Activated naive CD4-positive, alpha-beta T cell treated with anti-CD3 and anti-CD28 coated beads, Interleukin-2, amount 50 U/mL, for 72 hours (primary cell): ENCODE measurements at regions not wholly inside any gene's neighbourhood (a gene's known extent, or its start where the extent isn't known, plus 50 kb on each side); places are given as distances from the start of the nearest gene placed in this dataset.
"Not testable (repeated sequence)": the region's sequence is repeated elsewhere in the genome, so short reads cannot be mapped to it uniquely, and the experiment has no call there.

ENCODE experiments used
- ATAC-seq, 2 donors: fragments of 150-1000 bp; cut with Tn5 transposase; 2 replicates each; pipeline ENCODE4 v1.10.0; 2021; ENCODE audit warnings: mild to moderate bottlenecking in 2 of 2, moderate library complexity in 2 of 2
- DNase-seq, 2 donors: peaks; one replicate each; pipeline ENCODE4 v3.0.0; 2021 to 2022; ENCODE audit warnings: low spot score in 2 of 2
- H3K27ac Mint-ChIP-seq, 2 donors: one replicate each; pipeline ENCODE4 v1.8.0; 2022; ENCODE audit warnings: mild to moderate bottlenecking in 2 of 2, mixed read lengths in 2 of 2
- H3K36me3 Mint-ChIP-seq, 2 donors: one replicate each; pipeline ENCODE4 v1.8.0; 2022; ENCODE audit warnings: mixed read lengths in 2 of 2
- H3K9me3 Mint-ChIP-seq, 2 donors: one replicate each; pipeline ENCODE4 v1.8.0; 2022; ENCODE audit warnings: mixed read lengths in 2 of 2

GRCh38 chr3:159669766-159670165 is 318.9 kb upstream of the IL12A start:
- no peaks in the 10 kb centered on the region for H3K36me3 Mint-ChIP-seq
- peaks cover 4 to 8% of the 10 kb centered on the region in 2 donors for H3K9me3 Mint-ChIP-seq
- ATAC-seq (no peak), DNase-seq (no peak)
- no peak overlapping the region for H3K27ac Mint-ChIP-seq

GRCh38 chr3:159672728-159673688 is 315.6 kb upstream of the IL12A start:
- Mint-ChIP-seq H3K36me3 (no peaks in the 10 kb centered on the region), H3K27ac (no peak overlapping the region), H3K9me3 (peaks cover 0 to 4% of the 10 kb centered on the region in 2 donors)
- no peak for DNase-seq
- ATAC-seq = no peak

GRCh38 chr3:159674583-159674982 is 314.1 kb upstream of the IL12A start:
- ATAC-seq = no peak
- Mint-ChIP-seq H3K36me3 (no peaks in the 10 kb centered on the region), H3K27ac (no peak overlapping the region), H3K9me3 (peaks cover 0 to 4% of the 10 kb centered on the region in 2 donors)
- DNase-seq = no peak

- no peak overlapping the region for H3K27ac Mint-ChIP-seq
- peaks cover 0 to 4% of the 10 kb centered on the region in 2 donors for H3K9me3 Mint-ChIP-seq
- DNase-seq (no peak), ATAC-seq (no peak)
- no peaks in the 10 kb centered on the region for H3K36me3 Mint-ChIP-seq
Observed at GRCh38 chr3:159675285-159675684, 313.4 kb upstream of the IL12A start.

- no peak for ATAC-seq
- Mint-ChIP-seq H3K36me3 (no peaks in the 10 kb centered on the region), H3K9me3 (peaks cover 7 to 9% of the 10 kb centered on the region in 2 donors)
Observed at GRCh38 chr3:159679900-159680299, 308.7 kb upstream of the IL12A start.

GRCh38 chr3:159681717-159682116 is 306.9 kb upstream of the IL12A start:
- not testable (repeated sequence) for H3K9me3 Mint-ChIP-seq, ATAC-seq, H3K36me3 Mint-ChIP-seq, DNase-seq, H3K27ac Mint-ChIP-seq

More at GRCh38 chr3:159679900-159680299, 308.7 kb upstream of the IL12A start:
- DNase-seq = no peak
- H3K27ac Mint-ChIP-seq = no peak overlapping the region

GRCh38 chr3:159685801-159686200 is 302.8 kb upstream of the IL12A start:
- peaks cover 10 to 20% of the 10 kb centered on the region in 2 donors for H3K9me3 Mint-ChIP-seq
- DNase-seq (no peak), ATAC-seq (no peak)
- H3K27ac Mint-ChIP-seq = no peak overlapping the region
- no peaks in the 10 kb centered on the region for H3K36me3 Mint-ChIP-seq

- Mint-ChIP-seq H3K27ac (no peak overlapping the region), H3K36me3 (no peaks in the 10 kb centered on the region), H3K9me3 (peaks cover 6 to 14% of the 10 kb centered on the region in 2 donors)
- no peak for ATAC-seq
- no peak for DNase-seq
Observed at GRCh38 chr3:159693226-159693625, 295.4 kb upstream of the IL12A start.

GRCh38 chr3:159711560-159712333 is 276.9 kb upstream of the IL12A start:
- peaks cover 7 to 8% of the 10 kb centered on the region in 2 donors for H3K9me3 Mint-ChIP-seq
- no peaks in the 10 kb centered on the region for H3K36me3 Mint-ChIP-seq
- DNase-seq (no peak), ATAC-seq (no peak)
- H3K27ac Mint-ChIP-seq = no peak overlapping the region

- ATAC-seq (no peak), DNase-seq (no peak)
- peaks cover 0 to 5% of the 10 kb centered on the region in 2 donors for H3K9me3 Mint-ChIP-seq
- no peaks in the 10 kb centered on the region for H3K36me3 Mint-ChIP-seq
- no peak overlapping the region for H3K27ac Mint-ChIP-seq
Observed at GRCh38 chr3:159721324-159721723, 267.3 kb upstream of the IL12A start.

GRCh38 chr3:159723295-159723694 is 265.3 kb upstream of the IL12A start:
- peaks cover 0 to 5% of the 10 kb centered on the region in 2 donors for H3K9me3 Mint-ChIP-seq
- no peak for ATAC-seq
- DNase-seq = no peak

GRCh38 chr3:159724627-159725026 is 264.0 kb upstream of the IL12A start:
- Mint-ChIP-seq H3K9me3 (peaks cover 0 to 5% of the 10 kb centered on the region in 2 donors), H3K27ac (no peak overlapping the region), H3K36me3 (no peaks in the 10 kb centered on the region)
- DNase-seq = no peak
- no peak for ATAC-seq

More at GRCh38 chr3:159723295-159723694, 265.3 kb upstream of the IL12A start:
- Mint-ChIP-seq H3K27ac (no peak overlapping the region), H3K36me3 (no peaks in the 10 kb centered on the region)

GRCh38 chr3:159726231-159726964 is 262.2 kb upstream of the IL12A start:
- DNase-seq = no peak
- Mint-ChIP-seq H3K36me3 (no peaks in the 10 kb centered on the region), H3K9me3 (peaks cover 0 to 5% of the 10 kb centered on the region in 2 donors), H3K27ac (no peak overlapping the region)
- ATAC-seq = no peak

- Mint-ChIP-seq H3K27ac (no peak overlapping the region), H3K36me3 (no peaks in the 10 kb centered on the region), H3K9me3 (no peaks in the 10 kb centered on the region)
- no peak for DNase-seq
- no peak for ATAC-seq
Observed at GRCh38 chr3:159727506-159727905, 261.1 kb upstream of the IL12A start.

- Mint-ChIP-seq H3K9me3 (no peaks in the 10 kb centered on the region), H3K36me3 (no peaks in the 10 kb centered on the region), H3K27ac (no peak overlapping the region)
- ATAC-seq (no peak), DNase-seq (no peak)
Observed at GRCh38 chr3:159731254-159731653, 257.4 kb upstream of the IL12A start.

GRCh38 chr3:159732172-159733111 is 256.2 kb upstream of the IL12A start:
- no peak for DNase-seq
- H3K9me3 Mint-ChIP-seq = no peaks in the 10 kb centered on the region
- H3K36me3 Mint-ChIP-seq = no peaks in the 10 kb centered on the region
- no peak for ATAC-seq
- no peak overlapping the region for H3K27ac Mint-ChIP-seq
